ENCODE measurements at regions not wholly inside any gene's neighbourhood (a gene's known extent, or its start where the extent isn't known, plus 50 kb on each side); places are given as distances from the start of the nearest gene placed in this dataset.

DNA sequence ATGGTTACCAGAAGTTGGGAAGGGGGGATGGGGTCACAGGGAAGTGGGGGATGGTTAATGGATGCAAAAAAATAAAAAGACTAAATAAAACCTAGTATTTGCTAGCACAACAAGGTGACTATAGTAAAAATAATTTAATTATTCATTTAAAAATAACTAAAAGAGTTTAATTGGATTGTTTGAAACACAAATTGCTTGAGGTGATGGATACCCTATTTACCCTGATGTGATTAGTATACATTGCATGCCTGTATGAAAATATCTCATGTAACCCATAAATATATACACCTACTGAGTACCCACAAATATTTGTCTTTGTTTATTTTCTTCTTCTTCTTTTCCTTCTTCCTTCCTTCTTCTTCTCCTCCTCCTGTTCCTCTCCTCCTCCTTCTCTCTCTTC, 57.8 kb upstream of the MACF1 start:
- H3K27ac ChIP-seq (replicated peaks) = no peak overlapping the region
- no peak for TF ChIP-seq SPI1 (IDR thresholded peaks at IDR 0.05; ENCODE audit: borderline replicate concordance, low read depth)
- TF ChIP-seq, protein P1, sequence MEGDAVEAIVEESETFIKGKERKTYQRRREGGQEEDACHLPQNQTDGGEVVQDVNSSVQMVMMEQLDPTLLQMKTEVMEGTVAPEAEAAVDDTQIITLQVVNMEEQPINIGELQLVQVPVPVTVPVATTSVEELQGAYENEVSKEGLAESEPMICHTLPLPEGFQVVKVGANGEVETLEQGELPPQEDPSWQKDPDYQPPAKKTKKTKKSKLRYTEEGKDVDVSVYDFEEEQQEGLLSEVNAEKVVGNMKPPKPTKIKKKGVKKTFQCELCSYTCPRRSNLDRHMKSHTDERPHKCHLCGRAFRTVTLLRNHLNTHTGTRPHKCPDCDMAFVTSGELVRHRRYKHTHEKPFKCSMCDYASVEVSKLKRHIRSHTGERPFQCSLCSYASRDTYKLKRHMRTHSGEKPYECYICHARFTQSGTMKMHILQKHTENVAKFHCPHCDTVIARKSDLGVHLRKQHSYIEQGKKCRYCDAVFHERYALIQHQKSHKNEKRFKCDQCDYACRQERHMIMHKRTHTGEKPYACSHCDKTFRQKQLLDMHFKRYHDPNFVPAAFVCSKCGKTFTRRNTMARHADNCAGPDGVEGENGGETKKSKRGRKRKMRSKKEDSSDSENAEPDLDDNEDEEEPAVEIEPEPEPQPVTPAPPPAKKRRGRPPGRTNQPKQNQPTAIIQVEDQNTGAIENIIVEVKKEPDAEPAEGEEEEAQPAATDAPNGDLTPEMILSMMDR (IDR thresholded peaks at IDR 0.05; ENCODE audit: insufficient read depth, low read length) = no peak
- TF ChIP-seq REST (IDR thresholded peaks at IDR 0.05; ENCODE audit: insufficient replicate concordance, low read depth) = no peak
- no peak for TF ChIP-seq POLR2AphosphoS5 (IDR thresholded peaks at IDR 0.05; ENCODE audit: low read depth)
- TF ChIP-seq GABPA (IDR thresholded peaks at IDR 0.05; ENCODE audit: low read depth) = no peak
- DNase-seq (ENCODE audit: low read depth in 1 of 2, low spot score in 1 of 2) = no peak
- peaks cover 17% of the 10 kb centered on the region for H3K27me3 ChIP-seq (ENCODE audit: insufficient read depth, poor library complexity, severe bottlenecking)
- no peak overlapping the region for H3K4me3 ChIP-seq (replicated peaks; ENCODE audit: insufficient read depth, low read length)

DNA sequence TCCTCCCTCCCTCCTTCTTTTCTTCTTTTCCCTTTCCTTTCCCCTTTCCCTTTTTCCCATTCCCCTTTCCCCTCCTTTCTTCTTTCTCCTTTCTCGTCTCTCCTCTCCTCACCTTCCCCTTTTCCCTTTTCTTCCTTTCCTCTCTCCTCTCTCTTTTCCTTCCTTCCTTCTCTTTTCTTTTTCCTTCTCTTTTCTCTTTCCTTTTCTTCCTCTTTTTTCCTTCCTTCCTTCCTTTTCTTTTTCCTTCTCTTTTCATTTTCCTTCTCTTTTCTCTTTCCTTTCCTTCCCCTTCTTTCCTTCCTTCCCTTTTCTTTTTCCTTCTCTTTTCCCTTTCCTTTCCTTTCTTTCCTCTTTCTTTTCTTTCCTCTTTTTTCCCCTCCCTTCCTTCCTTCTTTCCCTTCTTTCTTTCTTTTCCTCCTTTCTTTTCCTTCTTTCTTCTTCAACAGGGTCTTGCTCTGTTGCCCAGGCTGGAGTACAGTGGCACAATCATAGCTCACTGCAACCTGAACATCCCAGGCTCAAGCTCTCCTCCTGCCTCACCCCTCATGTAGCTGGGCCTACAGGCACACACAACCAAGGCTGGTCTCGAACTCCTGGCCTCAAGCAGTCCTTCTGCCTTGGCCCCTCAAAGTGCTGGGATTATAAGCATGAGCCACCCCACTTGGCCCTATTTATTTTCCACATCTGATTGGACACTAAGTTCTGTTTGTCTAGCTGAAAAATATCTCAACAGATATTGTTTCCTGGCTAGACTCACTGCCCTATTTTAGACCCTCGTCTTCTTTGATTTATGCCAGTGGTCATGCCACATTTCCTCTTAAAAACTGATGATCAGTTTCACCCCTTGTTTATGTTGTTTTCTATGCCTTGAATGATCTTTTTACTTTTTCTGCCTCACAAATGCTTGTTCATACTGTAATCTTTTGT, 57.1 kb upstream of the MACF1 start:
- H3K27me3 ChIP-seq (ENCODE audit: insufficient read depth, poor library complexity, severe bottlenecking) = peaks cover 16% of the 10 kb centered on the region
- no peak overlapping the region for H3K27ac ChIP-seq (replicated peaks)
- DNase-seq (ENCODE audit: low read depth in 1 of 2, low spot score in 1 of 2) = no peak
- no peak for TF ChIP-seq POLR2AphosphoS5 (IDR thresholded peaks at IDR 0.05; ENCODE audit: low read depth)
- no peak for TF ChIP-seq GABPA (IDR thresholded peaks at IDR 0.05; ENCODE audit: low read depth)
- TF ChIP-seq REST (IDR thresholded peaks at IDR 0.05; ENCODE audit: insufficient replicate concordance, low read depth) = no peak
- TF ChIP-seq SPI1 (IDR thresholded peaks at IDR 0.05; ENCODE audit: borderline replicate concordance, low read depth) = no peak
- TF ChIP-seq, protein P1 (IDR thresholded peaks at IDR 0.05; ENCODE audit: insufficient read depth, low read length) = no peak
- no peak overlapping the region for H3K4me3 ChIP-seq (replicated peaks; ENCODE audit: insufficient read depth, low read length)

- Histone ChIP-seq H3K27ac (replicated peaks) (no peak overlapping the region), H3K4me3 (replicated peaks; ENCODE audit: insufficient read depth, low read length) (no peak overlapping the region), H3K27me3 (ENCODE audit: insufficient read depth, poor library complexity, severe bottlenecking) (peaks cover 17% of the 10 kb centered on the region)
- DNase-seq (ENCODE audit: low read depth in 1 of 2, low spot score in 1 of 2) = no peak
- TF ChIP-seq GABPA (IDR thresholded peaks at IDR 0.05; ENCODE audit: low read depth) (no peak), REST (IDR thresholded peaks at IDR 0.05; ENCODE audit: insufficient replicate concordance, low read depth) (no peak)
Observed at GRCh38 chr1:39148942-39149341, 55.6 kb upstream of the MACF1 start.
